ENCODE measurements at regions not wholly inside any gene's neighbourhood (a gene's known extent, or its start where the extent isn't known, plus 50 kb on each side); places are given as distances from the start of the nearest gene placed in this dataset.

DNA sequence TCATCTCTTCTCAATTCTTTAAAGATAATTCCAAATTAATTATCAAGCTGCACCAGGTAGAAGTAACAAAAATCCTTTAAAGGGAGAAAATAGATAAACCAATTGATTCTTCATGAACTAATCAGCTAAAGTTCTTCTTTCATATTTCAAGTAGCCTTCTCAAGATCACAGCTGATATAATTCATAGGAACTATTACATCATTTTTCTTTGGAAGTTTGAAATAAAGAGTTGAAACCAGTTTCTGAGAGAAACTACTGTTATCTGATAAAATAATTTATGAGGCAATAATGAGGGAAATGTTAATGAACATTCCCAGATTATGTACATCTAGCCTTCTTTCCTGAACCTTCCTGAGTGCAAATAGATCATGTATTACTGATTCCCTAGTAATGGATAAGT lies 484.9 kb downstream of the METTL4 start:
- DNase-seq, result no peak

DNA sequence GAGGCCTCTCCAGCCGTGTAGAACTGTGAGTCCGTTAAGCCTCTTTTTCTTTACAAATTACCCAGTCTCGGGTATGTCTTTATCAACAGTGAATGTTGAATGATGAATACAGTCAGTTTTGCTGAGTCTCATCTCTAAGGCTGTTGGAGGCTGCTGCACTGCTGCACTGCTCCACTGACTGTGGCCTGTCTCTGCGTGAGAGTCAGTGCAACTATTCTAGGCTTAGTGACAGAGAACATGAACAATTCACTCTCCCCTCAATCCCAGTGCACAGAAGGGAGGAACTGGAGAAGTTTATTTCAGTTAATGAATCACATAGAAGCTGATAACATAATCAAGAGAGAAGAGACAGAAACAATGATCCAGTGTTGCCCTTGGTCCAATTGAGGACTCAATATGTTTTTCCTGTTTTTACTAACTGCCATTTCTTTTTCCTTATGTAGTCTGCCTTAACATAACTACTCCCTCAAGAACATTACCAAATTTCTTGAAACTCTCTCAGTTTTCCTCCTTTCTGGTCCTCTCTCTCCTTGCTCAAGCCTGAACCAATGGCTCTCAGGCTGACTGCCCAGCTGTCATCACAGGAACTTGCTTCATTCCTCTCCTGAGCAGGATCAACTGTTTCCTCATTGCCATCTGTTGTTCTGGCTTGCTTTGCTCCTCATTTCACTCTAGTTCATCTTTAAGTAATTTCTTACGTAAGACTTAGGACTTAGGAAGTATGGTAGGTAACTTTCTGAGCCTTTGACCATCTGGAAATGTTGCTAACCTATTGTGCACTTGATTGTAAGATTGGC lies 483.2 kb downstream of the METTL4 start:
- no peak for DNase-seq

DNA sequence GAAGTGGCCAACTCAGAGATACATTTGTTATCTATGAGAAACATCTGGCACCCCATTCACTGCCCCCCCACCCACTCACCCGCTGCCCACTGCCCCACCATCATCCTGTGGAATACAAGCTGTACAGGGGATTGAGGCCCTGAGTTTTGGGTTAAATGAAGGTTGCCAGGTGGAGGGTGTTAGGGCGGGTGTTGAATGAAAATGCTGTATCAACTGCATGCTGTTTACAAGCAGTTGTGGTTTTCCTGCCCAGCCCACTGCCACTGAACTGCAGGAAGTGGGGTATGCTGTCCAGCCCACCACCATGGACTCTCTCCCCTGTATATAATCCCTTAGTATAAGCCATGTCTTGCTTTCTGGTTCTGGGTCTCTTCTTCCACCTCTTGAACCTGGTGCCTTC lies 481.9 kb downstream of the METTL4 start:
- no peak for DNase-seq

DNA sequence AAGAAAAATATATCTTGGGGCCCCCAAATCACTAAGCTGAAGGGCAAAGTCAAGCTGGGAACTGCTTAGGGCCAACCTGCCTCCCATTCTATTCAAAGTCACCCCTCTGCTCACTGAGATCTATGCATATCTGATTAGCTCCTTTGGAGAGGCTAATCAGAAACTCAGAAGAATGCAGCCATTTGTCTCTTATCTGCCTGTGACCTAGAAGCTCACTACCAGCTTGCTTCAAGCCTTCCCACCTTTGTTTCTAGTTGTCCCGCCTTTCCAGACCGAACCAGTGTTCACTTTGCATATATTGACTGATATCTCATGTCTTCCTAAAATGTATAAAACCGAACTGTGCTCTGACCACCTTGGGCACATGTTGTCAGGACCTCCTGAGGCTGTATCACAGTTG lies 479.4 kb downstream of the METTL4 start:
- DNase-seq, result no peak

DNA sequence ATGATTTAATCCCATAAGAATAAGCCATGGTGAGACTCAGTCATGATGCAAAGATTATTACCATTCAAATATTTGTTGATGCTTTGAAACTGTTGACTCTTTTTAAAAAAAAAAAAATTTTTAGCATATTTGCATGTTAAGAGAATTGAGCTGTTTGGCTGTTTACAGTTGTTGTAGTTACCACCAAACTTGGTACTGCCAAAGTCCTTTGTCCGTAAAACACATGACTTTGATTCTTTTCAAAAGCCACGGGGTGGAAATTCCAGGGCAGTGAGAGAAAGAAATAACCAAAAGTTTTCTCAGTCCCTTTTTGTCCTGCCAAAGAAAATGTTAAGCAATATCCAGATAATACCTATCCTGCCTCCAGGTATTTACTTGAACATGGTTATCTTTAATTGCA lies 474.8 kb downstream of the METTL4 start:
- DNase-seq, result no peak

DNA sequence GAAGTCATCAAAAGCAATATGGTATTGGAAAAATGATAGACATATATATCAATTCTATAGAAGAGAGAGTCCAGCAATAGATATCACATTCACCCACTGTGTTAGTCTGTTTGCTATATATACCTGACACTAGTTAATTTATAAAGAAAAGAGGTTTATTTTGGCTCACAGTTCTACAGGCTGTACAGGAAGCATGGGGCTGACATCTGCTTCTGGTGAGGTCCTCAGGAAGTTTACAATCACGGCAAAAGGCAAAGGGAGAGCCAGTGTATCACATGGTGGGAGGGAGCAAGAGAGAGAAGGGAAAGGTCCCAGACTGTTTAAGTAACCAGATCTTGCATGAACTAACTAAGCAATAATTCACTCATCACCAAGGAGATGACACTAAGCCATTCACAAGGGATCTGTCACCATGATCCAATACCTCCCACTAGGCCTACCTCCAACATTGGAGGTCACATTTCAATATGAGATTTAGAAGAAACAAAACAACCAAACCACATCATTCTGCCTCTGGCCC lies 470.6 kb downstream of the METTL4 start:
- DNase-seq, result no peak

DNA sequence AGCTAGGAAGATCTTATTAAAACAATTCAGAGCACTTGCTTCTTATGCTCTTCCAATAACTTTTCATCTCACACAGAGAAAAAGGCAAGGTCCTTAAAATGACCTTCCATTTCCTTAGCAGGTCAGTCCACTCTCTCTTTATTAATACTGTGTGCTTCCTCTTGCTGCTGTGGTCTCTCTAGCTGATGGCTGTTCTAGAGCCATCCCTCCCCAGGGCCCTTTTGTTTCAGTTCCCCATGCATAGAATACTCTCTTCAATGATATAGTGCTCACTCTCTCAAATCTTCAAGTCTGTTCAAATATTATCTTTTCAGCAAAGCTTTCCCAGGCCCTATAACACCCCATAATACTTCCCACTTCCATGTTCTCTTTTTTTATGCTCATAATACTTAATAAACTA lies 469.3 kb downstream of the METTL4 start:
- no peak for DNase-seq

DNA sequence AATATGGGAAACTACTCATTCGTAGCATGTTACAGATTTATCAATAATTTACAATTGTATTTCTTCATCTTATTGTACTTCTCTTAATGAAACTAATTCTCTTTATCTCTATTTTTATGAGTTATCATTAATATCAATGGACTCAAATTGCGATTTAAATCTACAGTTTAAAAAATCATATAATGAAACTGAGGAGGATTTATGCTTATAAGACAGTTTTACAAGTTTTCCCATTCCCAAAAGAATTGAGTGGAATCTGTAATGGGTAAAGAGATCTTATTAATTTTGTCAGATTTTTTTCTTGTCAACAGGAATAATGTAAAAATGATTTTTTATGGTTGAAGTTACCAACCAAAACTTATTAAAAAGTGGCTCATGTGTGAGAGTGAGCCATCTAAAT lies 468.0 kb downstream of the METTL4 start:
- no peak for DNase-seq

DNA sequence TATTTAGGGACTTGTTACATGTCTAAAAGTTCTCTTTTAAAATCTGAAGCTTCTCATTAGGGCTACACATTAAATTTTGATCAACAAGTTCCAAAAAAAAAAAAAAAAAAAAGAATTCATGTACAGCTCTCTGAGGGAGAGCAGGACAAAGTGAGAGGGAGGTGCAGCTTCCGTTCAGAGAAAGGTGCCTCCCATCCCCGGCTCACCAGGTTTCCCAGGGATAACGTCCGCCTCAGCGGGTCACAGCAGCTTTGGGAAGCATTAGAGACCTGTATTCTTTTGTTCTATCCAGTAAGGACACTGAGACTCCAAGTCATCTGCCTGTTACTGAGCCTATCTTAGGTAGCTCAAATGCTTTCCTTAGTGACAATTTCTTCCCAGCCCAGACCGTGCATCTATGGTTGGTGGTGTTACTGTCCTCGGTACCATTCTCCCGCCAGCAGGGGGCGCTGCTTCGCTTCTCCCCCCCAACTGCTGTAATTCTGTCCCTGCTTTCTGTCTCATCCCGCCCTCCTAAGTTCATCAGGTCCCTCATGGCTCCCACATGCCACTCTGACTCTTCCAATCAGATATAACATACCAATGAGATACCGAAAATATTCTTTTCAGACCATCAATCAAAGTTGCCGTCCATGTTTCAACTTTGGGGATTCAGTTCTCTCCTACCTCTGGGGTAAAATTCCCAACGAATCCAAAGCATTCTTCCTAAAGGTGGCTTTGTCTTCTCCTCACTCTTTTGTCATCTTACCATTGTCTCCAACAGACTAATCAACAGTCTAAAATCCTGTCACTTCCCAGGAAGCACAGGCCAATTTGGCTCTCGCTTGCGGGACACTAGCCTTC lies 466.5 kb downstream of the METTL4 start:
- peak; percentile 61 for DNase-seq

DNA sequence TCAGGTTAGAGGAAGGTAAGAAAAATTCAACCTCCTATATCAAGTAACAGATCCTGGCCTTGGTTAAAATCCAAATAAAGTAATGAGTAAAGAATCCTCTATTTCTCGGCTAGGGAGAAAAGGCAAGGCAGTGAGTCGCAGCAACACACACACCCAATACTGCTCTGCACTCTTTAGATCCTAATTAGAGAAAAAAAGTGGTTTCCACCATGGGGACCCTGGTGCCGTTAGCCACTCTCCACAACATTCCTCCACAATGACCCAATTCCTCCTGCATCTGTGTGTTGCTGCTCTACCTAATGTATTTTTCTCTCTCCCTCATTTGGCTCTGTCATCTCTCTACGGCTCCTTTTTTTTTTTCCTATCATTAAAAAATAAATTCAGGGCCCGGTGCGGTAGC lies 462.7 kb downstream of the METTL4 start:
- DNase-seq, result no peak

DNA sequence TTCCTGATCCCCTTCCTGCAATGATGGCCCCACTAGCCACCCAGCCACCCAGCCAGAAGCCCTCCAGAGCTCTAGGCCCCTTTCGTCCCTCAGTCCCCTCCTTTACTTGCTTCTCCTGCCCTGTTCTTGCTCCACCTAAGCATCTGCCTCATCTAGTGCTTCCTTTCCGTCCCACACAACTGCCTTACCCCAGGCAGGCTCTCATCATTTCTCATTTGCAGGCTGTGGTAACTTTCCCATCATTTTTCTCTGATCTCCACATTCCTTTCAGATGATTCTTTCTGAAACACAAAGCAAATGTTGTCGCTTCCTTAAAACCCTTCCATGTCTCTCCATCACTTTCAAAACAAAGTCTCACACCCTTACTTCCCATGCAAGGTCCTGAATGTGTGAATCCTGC lies 459.8 kb downstream of the METTL4 start:
- DNase-seq, result no peak

DNA sequence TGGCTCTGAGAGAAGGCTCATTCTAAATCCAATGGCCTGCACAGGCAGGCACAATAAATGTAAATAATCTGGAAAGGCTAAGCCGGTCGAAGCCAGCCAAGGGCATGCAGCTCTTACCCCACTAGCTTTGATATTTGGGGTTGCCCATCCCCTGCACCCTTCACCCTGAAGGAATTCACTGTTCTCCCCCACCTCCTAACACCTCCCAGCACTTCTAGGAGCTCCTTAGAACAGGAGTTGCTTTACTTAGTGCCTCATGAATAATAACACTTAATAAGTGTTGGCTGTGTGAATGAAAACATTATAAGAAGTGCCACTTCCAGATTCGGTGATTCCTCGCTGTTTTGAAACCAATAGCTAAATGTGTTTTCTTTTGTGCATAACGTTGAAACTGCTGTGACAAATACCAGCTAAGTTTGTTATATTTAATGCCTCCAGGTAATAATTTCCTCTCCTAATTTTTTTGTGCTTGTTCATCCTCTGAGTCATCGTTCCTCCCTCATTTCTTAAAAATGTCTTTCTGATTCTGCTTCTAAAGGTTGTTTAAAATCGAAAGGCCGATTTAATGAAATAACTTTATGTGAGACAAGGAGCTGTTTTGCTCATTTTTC lies 458.8 kb downstream of the METTL4 start:
- DNase-seq, result no peak

DNA sequence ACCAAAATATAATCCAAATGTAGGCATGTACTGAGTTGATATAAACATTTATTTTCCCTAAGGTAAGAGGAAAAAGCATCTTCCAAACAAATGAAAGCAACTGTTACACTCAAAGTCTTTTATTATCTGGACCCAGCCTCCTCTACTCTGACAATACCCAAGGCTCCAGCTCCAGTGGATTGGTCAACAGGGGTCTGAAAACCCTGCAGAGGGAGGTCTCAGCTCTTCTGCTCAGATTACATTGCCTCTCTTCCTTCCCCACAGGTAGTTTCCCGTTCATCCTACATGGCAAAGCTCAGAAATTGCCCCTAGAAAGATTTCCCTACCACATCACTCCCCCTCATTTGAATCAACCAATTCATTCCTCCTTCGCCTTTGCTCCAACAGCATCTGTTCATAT lies 457.0 kb downstream of the METTL4 start:
- no peak for DNase-seq

DNA sequence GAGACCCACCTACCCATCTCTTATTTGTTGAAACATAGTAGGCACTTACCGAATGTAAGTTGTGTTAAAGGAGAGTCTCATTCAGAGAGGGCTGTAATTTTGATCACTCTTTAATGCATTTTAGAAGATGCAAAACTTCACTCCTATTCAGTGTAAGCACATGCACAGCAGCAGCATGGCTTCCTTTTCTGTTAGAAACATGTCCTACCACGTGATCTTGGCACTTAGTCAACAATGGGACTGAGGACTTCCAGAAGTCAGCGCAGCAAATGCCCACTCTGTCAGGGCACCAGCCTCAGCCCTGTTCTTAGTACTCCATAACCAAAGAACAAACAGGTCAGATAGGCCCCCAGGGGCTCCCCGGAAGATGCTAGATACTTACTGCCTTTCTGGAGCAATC lies 456.5 kb downstream of the METTL4 start:
- DNase-seq, result no peak

DNA sequence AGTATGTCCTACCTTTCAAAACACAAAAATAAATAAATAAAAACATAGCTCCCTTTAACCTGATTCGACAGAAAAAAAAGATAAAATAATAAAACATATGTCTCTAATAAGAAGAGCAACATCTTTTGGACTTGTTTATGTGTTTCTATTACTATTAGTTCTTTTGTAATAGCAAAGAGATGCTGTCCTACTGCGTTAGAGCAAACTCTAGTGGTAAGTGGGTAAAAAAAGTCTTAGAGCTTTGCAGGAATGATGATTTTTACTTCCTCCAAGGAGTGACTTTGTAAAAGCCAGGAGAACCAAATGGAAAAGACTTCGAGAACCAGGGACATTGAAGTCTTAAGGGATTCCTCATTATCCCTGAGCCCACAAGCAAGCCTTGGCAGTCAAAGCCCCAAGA lies 450.1 kb downstream of the METTL4 start:
- DNase-seq, result no peak

DNA sequence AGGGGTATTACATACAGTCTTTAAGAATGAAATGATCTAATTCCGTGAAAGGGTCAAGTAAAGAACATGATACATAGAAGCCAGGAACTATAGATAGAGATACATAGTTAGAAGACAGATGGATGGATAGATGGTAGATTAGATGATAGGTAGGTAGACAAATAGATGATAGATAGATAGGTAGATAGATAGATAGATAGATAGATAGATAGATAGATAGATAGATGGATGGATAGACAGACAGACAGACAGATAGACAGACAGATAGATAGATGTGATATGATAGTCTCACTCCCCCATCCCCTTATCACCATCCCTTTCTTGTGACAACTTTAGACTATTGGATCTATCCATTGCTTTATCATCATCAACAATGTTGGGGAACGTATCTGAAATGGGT lies 448.2 kb downstream of the METTL4 start:
- DNase-seq, result no peak

DNA sequence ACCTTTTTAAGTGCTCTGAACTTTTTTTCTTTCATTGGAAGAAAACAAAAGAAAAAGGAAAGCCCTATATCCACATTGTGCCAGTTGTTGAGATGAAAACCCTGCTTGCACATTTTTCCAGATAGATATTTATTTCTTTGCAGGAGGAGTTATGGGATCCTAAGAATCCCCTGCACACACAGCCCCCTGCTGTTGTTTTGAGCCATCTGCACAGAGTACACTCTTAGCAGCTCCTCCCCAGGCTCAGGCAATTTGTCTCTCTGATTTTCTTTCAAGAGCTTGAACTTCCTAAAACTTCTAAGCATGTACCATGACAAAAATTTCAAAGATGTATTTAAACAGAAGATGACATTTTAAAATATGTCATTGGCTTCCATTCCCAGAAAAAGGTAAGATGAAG lies 436.9 kb downstream of the METTL4 start:
- no peak for DNase-seq

DNA sequence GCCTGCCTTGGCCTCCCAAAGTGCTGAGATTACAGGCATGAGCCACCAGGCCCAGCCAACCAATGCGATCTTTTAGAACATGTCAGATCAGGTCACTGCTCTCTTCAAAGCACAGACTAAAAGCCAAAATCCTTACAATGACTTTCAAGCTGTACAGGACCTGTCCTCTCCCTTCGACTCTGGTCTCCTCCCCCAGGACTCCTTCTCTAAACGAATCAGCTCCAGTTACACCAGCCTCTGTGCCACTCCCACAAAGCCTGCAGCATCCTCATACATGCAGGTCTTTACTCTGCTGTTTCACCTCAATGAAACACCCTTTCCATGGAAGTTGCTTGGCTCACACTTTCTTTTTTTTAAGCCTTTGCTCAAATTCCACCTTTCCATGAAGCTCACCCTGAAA lies 436.0 kb downstream of the METTL4 start:
- no peak for DNase-seq

DNA sequence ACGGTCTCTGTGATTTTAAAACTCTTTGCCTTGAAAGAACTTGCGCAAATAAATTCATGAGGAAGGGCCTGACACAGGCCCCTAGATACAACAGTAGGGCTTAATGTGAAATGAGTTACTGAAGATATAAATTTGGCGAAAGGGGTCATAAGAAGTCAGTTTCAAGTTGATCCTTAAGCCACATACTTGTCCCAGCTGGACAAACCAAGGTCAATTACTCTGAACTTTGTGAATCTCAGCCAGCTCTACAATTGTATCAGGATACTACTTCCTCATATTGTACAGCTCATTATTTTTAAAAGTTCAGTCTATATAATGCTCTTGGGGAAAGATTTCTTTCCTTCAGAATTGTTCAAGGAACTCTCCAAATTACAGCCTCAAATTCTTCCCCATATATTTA lies 432.8 kb downstream of the METTL4 start:
- no peak for DNase-seq

DNA sequence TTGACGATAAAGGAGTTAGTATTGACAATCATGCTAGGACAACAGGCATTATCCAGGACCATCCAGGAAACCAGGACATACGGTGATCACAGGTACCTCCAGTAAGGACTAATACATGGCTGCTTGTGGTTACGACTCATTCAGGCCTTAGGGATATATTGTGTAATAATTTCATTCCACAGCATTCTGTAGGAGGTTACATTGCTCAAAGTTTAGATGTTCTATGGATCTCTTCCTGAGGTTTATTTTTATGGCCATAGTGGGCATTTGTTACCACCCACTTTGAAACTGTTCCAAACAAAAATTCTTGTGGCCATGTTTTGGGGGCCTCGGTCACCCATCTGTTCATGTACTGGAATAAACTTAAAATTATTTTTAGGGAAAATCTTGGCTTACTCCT lies 431.6 kb downstream of the METTL4 start:
- no peak for DNase-seq

DNA sequence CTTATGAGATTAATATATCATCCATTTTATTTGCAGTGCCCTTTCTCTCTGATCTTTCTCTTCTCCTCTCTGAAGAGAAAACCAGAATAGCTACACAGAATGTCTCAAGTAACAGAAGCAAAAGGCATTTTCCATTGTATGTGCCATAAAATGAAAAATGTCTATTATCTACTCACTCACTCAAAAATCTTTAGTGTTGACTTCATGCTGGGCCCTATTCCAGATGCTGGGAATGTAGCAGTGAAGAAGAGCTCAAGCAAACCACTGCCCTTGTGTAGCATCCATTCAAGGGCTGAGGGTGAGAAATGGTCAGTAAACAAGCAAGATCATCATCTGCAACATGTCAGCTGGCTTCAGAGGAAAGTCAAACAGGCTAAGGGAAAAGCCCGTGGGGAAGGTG lies 427.7 kb downstream of the METTL4 start:
- no peak for DNase-seq

DNA sequence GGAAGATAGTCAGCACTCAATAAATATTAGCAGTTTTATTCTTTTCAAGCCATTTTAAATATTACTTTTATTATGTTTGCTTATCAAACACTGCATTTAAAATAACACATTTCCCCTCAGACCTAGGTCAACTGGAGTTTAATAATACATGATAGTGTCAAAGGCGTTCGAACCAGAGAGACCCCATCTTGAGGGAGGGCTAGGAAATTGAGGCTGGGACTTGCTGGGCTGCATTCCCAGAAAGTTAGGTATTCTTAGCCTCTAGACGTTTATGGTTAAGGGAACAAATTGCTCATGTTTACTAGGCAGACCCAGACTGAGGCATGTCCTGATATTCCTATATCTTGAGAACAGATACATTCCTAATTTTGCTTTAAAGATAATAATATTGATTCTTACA lies 426.5 kb downstream of the METTL4 start:
- DNase-seq, result no peak

DNA sequence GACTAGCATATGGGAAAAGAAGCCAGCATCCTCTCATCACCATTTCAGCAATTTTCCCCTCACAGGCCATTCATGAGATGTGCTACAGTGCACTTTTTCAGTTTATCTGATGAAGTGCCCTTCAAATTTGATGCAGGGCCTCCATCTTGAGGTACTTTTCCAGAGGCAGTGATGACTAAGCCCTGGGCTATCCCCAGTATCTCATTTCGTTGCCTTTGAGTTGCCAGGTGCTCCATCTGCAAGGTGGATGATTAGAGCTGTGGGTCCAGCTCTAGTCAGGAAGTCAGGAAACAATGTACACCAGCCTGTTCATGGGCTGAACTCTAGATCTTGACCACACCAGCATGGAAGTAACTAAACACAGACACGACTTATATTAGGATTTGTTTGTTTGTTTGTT lies 425.2 kb downstream of the METTL4 start:
- no peak for DNase-seq

DNA sequence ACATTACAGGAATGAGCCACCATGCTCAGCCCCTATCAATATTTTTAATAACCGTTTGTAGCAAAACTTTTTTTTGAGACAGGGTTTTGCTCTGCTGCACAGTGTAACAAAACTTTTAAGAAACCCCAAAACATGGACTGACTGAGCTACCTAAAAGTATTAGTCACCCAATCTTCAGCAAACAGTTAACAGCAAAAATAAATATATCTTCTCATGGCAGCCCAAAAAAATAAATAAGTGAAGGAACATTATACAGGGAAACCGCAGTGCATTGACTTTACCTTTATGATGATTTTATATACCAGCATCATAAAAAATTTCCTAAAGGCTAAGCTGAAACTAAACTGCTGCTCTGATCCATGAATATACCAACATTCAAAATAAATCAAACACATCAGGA lies 424.6 kb downstream of the METTL4 start:
- no peak for DNase-seq
